Medulla oblongata (tissue), 1 donor: ENCODE measurements at regions not wholly inside any gene's neighbourhood (a gene's known extent, or its start where the extent isn't known, plus 50 kb on each side); places are given as distances from the start of the nearest gene placed in this dataset.
"Not testable (repeated sequence)": the region's sequence is repeated elsewhere in the genome, so short reads cannot be mapped to it uniquely, and the experiment has no call there.

Source experiments
- DNase-seq: peaks from one replicate; pipeline ENCODE4 v3.0.0-alpha.2; 2015; ENCODE audit errors: extremely low spot score

DNA sequence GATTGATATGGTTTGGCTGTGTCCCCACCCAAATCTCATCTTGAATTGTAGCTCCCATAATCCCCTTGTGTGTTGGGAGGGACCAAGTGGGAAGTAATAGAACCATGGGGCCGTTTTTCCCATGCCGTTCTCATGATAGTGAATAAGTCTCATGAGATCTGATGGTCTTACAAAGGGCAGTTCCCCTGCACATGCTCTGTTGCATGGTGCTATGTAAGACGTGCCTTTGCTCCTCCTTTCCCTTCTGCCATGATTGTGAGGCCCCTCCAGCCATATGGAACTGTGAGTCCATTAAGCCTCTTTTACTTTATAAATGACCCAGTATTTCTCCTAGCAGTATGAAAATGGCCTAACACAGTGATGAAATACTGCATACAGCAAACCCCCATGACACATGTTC is 84.8 kb upstream of the SELENOP start:
- no peak for DNase-seq

DNA sequence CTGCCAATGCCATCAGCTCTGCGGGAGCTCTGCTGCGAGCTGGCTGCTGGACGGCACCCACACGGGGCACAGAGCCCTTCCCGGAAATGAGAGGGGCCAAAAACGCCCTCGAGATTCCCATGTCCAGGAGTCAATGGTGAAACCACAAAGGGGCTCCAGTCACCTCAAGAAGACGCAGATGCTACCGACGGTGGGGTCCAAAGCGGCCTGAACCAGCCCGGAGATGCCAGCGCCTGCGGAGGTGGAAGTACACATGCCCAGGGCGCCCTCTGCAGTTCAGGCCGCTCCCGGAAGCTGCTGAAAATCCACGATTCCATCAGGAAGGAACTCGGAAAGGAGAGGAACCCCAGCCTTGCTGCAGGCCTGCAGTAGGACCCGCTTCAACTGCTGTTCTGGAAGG is 82.4 kb upstream of the SELENOP start:
- no peak for DNase-seq

DNA sequence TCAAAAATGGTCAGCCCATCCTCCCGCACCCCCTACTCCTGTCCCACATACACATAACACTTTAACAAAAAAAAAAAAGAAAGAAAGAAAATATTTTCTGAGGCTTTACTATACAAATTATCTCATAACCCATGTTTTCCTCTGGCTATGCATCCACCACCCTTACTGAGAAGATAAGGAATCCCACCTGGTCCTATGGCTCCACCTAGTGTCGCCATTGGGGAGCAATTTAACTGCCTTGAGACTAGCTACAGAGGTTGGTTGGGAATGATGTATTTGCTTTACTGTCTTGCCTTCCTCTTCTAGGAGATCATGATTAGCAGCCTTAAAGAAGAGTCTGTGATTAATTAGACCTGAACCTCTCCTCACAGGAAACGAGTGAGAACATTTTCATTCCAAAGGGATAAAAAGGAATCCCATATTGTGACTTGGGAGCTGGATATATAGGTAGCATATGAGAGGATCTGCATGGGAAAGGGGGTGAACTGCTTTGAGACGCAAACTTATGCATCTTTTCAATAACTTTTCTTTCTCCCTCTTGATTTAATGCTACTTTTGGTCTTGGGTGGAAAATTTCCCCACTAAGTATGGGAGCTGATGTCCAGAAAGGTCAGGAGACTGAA is 77.7 kb upstream of the SELENOP start:
- peak; percentile 97 for DNase-seq

DNA sequence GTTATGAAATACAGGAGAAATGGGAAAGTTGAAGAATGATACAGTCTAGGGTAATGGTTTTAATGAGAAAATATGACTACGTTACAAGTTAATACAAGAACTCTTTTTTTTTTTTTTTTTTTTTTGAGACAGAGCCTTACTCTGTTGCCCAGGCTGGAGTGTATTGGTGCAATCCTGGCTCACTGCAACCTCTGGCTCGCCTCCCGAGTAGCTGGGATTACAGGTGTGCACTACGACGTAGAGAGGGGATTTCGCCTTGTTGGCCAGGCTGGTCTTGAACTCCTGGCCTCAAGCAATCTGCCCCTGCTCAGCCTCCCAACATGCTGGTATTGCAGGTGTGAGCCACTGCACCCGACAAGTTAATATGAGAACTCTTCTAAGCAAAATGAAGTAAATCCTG is 77.1 kb upstream of the SELENOP start:
- DNase-seq: no peak

DNA sequence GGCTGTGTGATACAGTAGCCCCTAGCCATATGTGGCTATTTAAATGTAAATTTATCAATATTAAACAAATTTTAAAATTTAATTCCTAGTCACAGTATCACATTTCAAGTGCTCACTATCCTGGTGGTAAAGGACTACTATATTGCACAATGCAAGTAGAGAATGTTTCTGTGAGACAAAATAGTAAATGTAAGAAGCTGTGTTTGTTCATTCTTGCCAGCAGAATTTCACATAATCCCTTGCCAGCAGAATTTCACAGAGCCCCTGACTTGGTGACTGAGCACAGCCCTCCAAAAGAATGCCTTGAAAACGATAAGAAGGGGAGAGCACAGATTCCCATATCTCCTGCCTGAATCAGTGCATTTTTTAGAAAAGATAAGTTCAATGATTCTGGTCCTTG is 75.9 kb upstream of the SELENOP start:
- no peak for DNase-seq

DNA sequence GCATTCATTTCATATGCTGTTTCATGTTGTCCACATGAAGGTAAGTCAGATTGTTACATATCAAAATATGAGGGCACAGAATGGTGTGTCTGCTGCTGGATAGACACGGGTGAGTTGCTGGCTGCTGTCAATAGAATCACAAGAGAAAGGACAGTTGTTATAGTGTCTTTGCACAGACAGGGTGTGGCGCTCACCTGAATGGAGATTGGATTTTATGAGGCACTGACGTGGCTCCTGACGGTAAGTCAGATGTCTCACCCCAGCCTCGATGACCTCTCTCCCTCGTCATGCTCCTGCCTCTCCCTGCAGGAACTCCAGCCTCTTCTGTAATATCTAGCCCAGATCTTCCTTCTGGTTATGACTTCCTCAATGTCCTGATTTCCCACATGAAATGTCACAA is 75.4 kb upstream of the SELENOP start:
- no peak for DNase-seq

DNA sequence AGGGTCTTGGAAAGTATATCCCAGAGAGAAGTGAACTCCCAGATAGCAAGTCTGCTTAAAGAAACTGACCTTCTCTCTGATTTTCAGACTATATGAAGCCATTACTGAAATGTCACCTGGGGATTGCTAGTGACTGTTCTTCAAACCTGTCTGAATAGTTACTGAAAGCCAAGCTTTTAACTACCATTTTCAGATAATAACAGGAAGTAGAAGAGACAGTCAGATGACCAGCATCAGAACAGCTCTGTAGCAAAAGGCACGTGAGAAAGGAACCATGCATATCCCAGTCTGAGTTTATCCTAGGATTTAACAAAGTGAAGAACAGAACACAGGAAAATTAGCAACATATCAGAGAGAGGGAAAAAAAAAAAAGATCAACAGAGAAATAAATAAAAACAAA is 74.9 kb upstream of the SELENOP start:
- no peak for DNase-seq

DNA sequence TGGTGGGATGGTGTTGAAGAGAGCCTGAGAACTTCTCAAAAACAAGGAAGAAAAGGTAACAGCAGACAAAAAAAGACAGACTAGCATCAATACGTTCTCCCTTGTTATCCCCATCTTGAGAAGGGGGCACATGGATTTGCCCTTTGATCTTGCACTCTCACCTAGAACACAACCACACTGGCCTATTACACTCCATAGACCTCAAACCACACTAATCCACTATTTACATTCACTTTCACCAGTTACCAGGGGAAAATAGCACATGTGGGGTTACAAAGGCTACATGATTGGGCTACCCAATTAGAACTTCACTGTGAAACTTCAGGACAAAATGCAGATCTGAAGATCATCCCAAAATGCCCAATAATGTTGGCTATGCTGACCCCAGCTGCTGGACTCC is 72.6 kb upstream of the SELENOP start:
- no peak for DNase-seq

DNA sequence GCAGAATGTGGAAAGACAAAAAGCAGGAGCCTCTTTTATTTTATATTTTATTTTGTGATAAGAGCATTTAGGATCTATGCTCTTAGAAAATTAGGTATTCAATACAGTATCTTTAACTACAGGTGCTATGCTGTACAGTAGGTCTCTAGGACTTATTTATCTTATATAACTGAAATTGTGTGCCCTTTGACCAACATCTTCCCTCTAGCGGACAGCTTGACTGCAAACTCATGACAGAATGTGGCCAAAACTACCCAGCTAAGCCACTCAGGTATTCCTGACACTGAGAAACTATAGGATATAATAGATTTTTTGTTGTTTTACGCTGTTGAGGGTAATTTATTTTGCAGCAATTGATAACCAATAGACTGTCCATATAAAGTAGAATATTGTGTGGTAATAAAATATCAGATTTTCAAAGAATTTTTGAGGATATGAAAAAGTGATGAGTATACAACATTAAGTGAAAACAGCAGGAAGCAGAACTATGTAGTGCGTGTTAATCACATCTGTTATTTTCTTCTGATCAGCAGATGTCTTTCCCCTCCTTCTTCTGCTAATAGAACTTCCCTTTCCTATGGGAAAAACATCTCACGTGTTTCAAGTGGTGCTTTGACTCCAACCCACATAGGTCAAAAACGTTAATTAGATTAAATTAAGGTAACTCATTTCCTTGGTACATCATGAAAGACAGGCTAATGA is 69.9 kb upstream of the SELENOP start:
- no peak for DNase-seq

DNA sequence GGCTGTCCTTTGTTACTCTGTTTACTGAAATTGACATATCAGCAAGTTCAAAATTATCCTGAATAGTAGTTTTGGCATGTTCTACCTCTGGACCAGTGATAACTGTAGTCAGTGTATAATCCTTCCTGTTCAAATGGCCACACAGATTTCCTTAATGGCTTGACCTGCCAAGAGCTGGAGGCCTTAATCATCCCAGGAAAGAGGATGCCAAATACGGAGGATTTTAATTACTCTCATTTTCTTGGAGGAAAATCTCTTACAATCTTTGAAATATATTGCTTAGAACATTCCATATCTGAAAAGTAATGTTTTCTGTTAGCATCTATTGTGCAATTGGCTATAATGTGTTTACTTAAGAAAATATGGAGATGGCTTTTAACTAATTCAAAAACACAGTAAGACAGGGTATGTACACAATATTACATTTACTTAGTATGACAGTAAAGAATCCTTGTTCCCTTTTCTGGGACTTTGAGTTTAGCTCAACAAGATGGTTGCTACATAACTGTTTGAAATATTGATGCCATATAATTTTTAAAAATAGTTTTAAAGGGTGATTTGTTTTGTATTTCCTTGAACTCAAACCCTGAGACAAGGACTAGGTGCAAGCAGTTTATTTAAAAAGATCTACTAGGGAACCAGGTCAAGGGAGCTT is 68.9 kb upstream of the SELENOP start:
- DNase-seq: no peak

DNA sequence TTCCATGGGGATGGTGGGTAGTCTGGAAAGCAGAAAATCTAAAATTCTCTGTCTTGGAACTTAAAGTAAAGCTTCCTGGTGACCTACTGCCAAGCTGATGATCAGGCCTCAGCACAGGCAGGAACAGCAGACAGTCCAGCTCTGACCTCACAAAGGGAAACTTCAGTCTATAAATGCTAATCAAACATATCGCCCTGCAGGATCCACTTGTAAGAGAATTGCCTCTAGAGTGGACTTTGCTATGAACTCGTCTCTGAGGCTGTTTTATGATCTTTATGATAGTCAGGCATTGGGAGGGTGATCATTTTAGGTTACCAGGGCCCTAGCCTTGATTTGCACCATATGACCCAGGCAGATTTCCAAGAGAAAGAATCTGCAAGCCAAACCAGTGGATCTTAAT is 67.6 kb upstream of the SELENOP start:
- DNase-seq: no peak

DNA sequence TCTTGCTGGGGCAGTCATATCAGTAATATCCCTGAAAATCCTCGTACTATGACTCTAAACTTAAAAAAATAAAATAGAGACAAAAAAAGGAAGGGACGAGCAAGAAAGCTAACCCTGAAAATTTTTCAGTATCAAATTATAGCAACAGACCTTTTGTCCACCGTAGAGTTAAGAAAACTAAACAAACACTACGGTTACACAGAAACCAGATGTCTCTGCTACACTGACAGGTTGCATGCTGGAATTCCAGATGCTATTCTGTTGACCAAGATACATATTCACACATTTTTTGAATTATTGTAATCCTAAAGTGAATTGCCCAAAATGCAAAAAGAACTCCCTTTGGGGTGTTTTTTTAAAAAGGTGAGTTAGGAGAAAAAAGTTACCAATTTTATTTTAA is 66.9 kb upstream of the SELENOP start:
- no peak for DNase-seq

DNA sequence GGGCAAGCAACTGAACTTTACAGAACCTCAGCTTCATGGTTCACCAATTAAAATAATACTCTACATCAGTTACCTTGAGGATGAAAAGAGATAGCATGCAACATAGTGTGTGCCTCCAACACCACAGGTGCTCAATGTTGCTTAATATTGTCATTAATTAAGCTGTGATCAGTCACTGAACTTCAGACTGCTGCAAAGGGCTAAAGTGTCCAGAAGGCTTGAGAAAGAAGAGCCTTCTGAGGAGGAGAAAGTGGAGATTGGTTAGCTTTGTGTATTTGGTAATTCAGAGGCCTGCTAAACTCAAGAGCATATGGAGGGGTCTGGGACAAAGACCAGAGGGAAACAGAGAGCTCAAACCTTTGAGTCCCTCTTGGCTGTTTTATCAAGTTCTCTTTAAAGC is 66.3 kb upstream of the SELENOP start:
- no peak for DNase-seq

DNA sequence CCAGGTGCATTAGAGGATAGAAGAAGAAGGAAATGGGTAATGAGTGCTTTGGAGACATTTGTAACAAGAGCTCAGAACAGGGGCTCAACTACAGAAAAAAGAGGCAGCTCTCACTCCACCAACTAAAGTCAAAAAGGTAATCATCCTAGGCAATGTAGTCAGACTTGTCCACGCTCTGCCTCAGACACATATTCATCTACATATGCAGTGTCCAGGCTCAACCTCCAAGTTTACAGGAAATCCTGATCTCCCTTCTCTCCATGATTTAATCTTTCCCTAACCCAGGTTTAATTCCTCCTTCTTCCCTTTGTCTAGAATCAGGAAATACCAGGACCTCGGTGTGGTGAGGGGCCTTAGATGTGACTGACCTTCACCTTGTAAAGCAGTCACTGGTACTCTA is 65.7 kb upstream of the SELENOP start:
- DNase-seq: no peak

DNA sequence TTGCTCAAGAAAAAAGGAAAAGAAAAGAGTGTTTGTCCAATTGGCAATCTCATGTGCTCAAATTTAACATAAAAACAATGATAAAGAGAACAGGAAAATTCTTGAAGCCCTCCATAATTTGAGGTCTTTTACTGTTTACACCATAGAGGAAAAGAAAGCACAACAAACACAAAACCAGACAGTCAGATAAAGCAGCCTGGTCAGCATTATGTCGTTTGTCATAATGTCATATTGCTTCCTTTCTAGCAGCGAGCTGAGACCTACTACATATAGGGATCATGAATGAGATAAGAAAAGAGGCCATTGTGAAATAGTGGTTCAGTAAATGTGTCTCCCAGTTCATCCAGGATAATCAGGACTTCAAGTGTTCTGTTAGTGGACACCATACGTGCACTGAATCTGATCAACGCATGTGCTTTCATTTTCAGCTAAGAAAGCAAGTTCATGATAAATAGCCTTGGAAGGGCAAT is 64.7 kb upstream of the SELENOP start:
- DNase-seq: peak; percentile 62

DNA sequence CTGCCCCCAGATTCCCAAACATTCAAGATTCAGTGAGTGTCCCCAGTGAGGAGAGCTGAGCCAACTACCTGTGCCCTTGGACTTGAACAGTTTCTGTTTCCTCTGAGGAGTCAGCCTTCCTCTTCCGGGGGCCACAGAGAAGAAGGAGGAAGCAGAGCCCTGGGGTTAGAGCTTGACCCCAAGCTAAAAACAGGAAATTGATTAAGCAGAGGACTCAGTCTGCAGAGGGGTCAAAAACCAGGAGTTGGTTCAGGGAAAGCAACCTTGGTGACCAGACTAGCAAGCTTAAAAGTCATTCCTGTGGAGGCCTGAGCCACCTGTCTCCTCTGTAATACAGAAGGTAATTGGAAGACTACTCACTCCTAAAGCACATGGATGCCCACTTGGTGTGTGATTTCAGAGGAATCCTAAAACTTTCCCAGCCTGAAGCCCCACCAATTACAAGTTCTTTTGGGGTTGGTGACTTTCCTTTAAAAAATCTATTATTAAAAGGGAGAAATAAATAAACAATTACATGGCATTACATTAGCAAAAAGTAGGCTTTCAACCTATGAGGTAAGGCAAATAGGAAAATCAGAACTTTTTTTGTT is 64.2 kb upstream of the SELENOP start:
- no peak for DNase-seq

DNA sequence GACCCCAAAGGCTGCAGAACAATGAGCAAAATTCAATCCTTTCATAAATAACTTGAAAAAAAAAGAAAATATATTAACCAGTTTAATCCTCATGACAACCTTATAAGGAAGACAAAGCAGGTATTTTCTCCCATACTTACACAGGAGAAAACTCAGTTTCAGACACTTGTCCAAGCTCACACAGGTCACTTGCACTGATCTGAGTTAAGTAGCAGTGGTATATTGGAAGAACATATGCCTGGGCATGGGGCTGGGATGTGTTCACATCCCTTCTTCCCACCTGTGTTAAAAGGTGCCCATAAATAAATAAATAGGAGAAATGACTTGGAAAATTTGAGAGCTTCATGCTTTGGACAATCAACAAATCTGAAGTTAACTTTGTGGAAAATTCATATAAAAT is 63.5 kb upstream of the SELENOP start:
- no peak for DNase-seq

DNA sequence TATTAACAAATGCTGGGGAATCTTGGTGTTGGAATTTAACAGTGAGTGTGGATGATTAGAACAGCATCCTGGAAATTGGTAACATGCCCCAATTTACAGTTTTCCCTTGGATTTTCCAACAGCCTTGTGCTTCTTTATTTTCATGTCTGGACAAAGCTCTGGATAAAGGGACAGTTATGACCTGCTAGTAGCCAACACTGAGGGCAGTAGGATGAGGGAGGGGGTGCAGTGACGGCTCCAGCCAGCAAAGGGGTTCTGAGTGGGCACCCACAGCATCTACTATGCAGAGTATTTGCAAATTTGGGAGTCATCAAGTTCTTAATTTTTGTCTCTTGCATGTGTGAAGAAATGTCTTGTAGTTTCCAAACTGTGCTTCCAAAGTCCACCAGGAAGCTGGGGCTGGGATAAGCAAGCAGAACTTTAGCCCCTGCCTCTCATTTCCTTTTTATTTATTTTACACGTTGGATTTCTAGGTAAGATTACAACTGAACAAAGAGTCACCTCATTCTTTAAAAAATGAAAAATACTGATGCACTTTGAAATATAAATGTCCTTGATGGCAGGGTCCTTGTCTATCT is 63.0 kb upstream of the SELENOP start:
- no peak for DNase-seq

DNA sequence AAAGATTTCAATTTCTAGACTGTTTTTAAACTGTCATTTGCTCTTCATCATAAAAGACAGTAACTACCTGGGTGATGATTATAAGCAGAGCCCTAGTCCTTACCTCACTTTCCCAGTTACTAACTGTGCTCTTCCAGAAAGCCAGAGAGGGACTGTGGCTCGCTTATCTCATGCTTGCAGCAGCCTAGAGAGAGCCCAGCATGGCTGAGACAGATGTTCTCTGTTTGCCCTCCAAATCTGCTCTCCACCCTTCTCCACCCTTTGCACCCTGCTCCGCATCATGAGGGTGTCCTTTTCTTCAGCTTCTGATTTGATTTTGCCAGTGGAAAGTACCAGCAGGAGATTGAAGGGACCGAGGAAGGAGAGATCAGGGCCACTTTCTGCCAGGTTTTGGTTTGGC is 61.2 kb upstream of the SELENOP start:
- no peak for DNase-seq

DNA sequence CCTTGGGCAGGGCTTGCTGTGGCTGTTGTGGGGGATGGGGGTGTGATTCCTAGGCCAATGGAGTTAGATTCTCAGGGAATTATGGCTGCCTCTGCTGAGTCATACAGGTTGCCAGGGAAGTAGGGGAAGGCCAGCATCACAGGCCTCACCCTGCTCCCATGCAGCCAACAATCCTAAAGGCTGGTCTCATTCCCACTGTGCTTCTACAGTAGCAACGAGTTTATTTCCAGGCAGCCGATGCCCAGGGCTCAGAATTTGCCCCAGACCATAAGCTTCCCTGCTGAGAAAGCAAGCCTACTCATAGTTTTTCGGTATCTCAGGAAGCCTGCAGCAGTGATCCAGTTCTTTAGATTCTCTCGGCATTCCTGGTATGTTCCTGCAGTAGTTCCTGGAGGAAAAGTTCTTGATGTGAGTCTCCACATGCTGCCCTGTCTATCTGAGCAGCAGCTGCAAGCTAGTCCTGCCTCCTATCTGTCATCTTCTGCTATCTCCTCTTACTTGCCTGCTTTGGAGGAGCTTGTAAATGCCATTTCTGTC is 59.3 kb upstream of the SELENOP start:
- no peak for DNase-seq

DNA sequence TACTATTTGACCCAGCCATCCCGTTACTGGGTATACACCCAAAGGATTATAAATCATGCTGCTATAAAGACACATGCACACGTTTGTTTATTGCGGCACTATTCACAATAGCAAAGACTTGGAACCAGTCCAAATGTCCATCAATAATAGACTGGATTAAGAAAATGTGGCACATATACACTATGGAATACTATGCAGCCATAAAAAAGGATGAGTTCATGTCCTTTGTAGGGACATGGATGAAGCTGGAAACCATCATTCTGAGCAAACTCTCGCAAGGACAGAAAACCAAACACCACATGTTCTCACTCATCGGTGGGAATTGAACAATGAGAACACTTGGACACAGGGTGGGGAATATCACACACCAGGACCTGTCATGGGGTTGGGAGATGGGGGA is 56.7 kb upstream of the SELENOP start:
- not testable (repeated sequence) for DNase-seq

DNA sequence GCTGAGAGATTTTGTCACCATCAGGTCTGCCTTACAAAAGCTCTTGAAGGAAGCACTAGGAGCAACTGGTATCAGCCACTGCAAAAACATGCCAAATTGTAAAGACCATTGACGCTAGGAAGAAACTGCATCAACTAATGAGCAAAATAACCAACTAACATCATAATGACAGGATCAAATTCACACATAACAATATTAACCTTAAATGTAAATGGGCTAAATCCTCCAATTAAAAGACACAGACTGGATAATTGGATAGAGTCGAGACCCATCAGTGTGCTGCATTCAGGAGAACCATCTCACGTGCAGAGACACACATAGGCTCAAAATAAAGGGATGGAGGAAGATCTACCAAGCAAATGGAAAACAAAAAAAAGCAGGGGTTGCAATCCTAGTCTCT is 53.1 kb upstream of the SELENOP start:
- not testable (repeated sequence) for DNase-seq
